NCI-H2029 treated with DMSO at 0.1 percent for 48 hours (cell line): ENCODE measurements at regions not wholly inside any gene's neighbourhood (a gene's known extent, or its start where the extent isn't known, plus 50 kb on each side); places are given as distances from the start of the nearest gene placed in this dataset.
"Not testable (repeated sequence)": the region's sequence is repeated elsewhere in the genome, so short reads cannot be mapped to it uniquely, and the experiment has no call there.

Experiments
- DNase-seq: peaks from one replicate; lab custom pipeline; 2025; lab: John Stamatoyannopoulos, UW

DNA sequence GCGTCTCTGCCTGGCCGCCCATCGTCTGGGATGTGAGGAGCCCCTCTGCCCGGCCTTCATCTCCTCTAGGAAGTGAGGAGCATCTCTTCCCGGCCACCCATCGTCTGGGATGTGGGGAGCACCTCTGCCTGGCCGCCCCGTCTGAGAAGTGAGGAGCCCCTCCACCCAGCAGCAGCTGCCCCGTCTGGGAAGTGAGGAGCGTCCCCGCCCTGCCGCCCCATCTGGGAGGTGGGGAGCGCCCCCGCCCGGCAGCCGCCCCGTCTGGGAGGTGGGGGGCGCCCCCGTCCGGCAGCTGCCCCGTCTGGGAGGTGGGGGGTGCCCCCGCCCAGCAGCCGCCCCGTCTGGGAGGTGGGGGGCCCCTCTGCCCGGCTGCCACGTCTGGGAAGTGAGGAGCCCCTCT is 153.7 kb upstream of the MYRIP start:
- not testable (repeated sequence) for DNase-seq

DNA sequence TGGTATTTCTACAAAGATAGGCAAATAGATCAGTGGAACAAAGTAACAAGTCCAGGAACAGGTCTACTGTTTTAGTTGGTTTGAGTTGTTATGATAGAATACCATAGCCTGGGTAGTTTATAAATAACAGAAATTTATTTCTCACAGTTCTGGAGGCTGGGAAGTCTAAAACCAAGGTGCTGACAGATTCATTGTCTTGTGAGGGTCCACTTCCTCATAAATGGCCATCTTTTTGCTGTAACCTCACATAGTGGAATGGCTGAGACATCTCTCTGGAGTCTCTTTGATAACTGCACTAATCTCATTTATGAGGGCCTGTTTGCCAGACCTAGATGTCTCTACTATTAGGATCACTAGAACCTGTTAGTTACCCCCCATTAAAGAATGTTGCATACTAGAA is 152.3 kb upstream of the MYRIP start:
- no peak for DNase-seq

DNA sequence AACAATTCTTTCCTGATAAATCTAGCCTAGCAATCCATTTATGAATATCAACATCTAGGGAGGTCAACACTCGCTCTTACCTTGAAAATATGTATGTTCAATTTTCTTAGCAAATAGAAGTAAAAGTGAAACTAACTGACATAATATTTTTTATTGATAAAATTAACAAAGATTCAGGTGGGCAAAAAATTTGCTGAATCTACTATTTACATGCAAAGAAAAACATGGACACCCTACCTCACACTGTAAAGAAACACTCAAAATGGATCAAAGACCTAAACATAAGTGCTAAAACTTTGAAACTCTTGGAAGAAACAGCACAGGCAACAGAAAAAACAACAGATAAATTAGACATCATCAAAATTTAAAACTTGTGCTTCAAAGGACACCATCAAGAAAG is 151.6 kb upstream of the MYRIP start:
- DNase-seq: no peak

DNA sequence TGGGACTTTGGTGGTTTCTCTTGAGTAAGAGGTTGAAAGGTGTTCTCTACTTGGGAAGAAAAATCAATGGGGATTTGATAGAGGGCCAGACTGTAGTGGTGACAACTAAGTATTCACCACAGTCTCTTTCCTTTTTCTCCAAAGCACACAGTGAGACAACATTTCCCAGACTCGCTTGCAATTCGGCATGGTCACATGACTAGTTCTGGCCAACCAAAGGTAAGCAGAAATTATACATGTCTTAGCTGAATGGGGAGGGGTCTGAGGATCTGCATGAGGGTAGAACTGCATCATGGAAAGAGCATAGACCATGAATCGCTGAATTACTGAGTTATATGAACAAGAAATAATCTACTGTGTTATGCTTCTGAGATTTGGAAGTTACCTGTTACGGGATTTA is 144.5 kb upstream of the MYRIP start:
- DNase-seq: no peak

DNA sequence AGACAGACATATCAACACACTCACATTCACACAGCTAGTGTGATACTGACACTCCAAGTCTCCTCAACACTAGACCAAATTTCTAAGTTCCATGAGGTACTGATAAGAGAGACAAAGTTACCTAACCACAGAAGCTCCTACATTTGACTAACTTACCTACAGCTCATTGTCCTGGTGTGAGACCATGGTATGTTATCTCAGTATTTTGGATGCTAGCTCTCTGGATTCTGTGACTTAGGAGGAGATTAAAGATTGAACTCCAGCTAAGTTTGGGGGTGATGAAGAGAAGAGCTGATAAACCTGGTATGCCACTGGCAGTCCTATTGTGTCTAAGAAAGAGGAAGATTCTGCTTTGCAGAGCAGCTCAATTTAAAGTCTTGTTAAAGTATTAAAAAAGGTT is 144.0 kb upstream of the MYRIP start:
- DNase-seq: no peak

DNA sequence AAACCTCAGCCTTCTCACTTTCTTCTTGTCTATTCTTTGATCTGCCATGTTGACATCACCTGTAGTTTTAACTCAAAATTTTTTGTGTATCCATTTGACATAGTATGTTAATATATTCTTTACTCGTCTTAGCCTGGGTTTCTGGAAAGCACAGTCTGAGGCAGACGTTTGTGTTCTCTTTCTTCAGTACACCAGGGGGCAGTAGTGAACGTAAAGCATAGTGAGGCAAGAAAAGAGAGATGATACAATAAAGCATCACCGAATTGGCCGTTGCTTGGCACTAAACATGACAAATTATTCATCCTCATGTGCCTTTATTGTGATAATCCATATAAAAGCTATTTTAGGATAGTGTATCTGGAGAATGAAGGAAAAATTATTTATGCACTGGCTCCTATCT is 141.0 kb upstream of the MYRIP start:
- DNase-seq: peak; percentile 43

DNA sequence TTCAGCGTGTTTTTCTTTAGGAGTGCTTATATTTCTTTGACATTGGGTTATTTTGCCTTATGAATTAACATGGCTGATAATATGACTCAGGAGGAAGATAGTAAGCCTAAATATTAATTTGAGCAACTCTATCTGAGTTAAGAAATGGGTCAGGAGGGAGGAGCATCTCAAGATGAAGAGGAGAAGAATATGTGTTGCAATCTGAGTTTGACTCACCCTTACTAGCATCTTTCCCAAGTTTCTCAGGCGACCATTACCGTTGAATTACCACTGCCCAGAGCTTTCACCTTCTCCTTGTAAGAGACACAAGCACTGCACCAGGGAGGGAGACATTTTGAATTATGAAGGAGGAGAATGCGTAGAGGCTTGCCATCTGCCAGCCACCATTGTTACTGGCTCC is 138.3 kb upstream of the MYRIP start:
- no peak for DNase-seq

DNA sequence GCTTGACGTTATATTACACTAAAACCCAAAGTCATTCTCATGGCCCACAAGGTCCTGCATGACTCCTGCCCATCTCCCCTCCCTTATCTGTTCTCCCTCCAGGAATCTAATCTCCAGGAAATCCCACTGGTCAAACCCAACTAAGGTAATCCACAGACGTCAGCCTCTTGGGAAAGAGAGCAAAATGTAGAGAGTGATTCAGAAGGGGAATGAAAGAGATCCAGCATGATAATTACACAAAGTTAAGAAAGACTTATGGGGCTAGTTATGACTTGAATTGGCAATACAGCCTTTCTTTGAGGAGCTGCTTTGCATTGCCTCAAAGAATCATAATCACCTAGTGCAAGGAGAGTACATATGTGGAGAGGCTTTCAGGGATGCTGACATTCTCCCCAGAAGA is 137.8 kb upstream of the MYRIP start:
- DNase-seq: no peak

DNA sequence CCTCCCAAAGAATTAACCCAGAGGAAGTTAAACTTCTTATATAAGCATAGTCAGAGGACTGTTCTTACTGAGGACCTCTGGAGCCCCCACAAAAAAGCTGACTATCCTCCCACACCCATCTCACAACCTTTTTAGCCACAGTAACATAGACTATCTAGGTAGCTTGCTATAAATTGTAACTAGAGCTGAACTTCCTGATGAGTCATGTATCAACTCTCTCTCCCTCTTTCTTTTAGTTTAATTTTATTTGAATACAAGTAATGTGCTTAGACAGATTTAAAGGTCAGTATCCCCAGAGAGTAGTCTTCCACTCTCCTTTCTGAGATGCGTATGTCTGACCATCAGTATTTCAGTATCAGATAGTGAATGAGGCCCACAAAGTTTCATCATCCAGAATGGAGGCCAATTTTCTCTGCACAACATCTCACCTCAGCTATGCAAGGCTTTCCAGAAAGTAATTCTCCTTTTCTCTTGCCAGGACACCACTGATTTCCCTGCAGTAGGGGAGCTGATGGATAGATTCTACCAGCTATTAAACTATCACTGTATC is 104.0 kb upstream of the MYRIP start:
- DNase-seq: no peak

DNA sequence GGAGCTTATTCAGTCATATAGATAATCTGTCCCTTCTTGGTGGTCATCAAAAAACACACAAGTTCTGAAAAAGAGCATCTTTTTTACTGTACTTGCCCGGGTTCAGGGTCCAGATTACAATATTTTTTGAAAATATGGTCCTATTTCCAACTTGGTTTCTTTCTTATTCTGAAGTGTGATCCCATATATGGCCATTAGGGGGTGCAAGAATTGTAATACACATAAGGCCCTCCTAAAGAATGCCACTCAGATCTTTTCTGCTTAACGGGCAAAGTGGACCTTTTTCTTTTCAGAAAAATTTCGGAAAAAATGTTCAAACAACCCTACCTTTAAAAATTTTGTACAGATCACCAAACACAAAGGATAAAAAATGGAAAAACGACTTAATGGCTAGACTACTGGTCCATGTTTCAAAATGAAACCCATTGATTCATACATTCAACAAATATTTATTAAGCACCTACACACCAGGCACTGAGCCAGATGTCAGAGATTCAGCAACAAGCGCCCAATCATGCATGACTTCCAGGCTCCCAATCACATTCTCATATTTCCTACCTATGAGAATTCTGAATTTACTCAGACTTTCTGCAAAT is 102.0 kb upstream of the MYRIP start:
- peak; percentile 83 for DNase-seq

DNA sequence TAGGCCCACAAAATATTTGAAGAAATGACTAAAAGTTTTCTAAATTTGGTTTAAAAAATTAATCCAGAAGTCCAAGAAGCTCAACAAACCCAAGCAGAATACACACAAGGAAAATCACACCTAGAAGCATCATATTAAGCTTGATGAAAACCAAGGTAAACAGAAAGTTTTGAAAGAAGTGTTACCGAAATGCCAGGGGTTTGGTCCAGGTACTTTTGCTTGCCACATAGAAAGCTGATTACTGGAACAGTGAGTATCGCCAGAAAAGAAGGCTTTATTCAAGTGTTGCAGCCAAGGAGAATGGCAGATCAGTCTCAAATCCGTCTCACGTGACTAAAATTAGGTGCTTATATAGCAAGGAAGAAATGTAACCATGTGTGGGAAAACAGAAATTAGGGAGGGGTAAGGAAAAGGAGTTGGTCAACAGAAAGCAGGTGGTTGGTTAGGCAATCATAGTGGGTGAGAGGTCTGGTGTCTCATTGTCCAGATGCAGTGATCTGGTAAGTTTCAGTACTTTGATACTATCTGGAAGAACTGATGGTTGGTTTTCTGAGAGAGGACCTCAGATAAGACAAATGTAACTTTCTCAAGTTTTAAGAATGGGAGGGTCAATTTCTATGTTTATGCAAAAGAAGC is 96.9 kb upstream of the MYRIP start:
- DNase-seq: no peak

DNA sequence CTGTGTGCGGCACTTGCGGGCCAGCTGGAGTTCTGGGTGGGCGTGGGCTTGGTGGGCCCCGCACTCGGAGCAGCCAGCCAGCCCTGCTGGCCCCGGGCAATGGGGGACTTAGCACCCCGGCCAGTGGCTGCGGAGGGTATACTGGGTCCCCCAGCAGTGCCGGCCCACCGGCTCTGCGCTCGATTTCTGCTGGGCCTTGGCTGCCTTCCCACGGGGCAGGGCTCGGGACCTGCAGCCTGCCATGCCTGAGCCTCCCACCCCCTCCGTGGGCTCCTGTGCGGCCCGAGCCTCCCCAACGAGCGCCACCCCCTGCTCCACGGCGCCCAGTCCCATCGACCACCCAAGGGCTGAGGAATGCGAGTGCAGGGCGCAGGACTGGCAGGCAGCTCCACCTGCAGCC is 96.1 kb upstream of the MYRIP start:
- not testable (repeated sequence) for DNase-seq

DNA sequence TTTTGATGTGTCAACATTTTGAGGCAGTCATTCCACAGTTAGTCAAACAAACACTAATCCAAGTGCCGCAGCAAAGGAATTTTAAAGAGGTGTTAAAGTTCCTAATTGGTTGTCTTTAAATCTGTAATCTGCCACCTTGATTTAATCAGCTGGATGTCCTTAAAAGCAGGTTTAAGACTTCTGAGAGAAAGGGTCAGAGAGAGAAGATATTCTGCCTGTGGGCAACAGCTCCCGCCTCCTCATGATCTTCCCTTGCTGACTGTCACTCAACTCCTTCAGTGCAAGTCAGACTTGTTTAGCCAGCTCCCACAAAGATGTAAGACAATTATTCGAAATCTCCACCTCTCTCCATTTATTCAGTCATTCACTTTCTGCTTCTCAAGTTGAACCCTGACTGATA is 92.6 kb upstream of the MYRIP start:
- DNase-seq: no peak

DNA sequence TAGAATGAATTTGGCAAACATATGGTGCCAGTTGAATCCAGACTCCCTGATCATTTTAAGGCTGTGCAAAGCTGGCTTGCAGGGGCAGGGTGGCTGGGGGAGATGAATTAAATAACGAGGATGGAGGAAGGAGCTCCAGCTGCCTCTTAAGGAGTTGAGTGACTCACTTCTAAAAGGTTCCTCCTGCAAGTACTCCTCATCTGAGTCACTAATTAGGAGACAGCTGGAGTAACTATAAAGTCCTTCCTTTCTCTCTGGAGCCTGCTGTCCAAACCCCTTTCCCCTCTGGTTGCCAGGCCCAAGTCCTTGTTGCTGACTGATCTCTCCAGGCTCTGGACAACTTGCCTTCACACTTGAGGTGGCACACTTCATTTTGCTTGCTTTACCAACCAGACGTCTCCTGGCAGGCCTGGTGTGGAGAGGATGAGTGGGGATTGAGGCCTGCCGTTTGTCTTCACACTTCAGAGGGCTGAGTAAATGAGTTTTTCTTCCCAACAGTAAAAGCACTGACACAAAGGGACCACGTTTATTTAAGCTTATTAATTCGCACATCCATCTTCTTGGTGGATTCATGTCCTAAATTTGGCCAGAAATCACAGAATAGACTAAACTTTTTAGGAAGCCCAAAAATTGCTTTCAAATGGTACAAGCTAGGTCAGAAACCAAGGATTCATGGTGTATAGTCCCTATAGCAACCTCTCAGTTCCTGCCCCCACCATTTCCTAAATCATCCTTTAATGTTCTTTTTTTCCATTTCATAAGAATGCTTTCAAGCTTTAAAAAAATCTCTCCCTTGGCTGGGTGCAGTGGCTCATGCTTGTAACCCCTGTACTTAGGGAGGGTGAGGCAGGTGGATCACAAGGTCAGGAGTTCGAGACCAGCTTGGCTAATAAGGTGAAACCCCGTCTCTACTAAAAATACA is 90.5 kb upstream of the MYRIP start:
- DNase-seq: no peak

DNA sequence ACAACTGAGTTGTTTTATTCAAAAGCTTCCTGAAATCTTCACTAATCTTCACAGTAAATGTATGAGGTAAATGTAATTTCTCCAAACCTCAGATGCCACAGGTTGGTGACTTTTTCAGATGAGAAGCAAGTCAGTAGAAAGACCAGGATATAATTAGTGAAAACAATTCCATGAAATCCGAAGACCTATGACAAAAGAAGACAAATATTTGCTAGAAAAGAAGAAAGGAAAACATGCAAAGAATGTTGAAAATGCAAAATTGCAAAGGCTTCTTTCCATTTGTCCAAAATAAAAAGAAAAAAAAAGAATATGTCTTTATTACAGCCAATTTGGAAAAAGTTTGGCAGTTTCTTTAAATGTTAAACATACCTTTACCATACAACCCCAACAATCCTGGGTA is 88.3 kb upstream of the MYRIP start:
- no peak for DNase-seq

DNA sequence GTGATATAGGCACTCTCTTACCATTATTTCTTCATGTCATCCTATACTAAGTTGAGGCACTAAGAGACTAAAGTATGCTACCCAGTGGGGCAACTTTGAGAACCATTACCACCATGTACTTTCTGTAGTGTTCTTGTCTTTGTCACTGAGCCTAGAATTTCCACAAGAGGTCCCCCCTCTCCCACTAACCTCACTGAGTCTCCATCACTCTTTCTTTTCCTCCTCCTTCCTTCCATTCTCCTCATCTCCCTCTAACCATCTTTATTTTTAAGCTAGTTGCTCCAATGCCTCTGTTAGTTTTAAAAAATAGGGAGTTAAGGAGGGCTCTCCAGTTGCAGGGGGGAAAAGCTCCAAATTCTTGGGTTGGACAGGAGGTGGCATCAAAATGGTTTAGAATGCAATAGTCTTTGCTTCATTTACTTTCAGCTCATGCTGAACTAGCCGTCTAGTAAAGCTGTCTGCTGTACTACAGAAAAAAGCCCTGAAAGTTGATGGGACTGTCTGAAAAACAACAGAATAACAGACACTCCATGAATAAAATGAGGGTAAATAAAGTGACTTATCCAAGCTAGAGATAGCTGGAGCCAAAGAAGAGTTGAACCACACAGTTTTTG is 85.1 kb upstream of the MYRIP start:
- DNase-seq: no peak

DNA sequence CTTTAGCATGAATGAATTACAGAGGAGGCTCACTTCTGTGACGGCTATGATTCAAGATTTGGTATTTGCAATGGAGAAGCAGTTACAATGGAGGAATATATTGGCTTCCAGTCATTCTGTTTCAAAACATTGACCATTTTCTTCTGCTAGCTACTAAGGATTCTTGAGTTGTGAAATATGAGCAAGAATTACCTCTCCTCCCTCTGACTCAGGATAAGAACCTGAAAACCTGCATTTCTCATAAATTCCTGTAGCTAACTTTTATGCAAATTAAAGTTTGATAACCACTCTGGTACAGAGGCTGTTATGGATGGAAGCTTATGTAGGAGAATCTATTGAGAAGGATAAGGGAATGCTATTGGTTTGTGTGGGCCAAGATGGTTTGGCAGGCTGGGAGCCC is 84.1 kb upstream of the MYRIP start:
- no peak for DNase-seq

DNA sequence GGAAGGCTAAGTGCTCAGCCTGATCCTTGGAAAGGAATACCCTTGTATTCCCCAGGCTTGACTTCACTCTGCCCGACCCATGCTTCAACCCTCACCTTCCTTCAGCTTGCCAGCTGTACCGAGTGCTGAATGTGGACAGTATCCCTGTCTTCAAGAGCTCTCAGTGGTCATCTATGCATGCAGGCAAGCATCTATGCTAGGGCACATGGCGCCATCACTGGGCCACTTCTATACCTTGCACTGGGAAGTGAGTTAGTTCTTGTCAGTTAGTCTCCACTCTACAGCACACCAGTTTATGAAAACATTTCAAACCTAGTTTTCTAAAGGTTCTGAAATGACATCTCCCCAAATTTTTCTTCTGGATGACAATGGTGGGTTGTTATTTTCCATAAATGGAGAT is 82.0 kb upstream of the MYRIP start:
- DNase-seq: no peak

DNA sequence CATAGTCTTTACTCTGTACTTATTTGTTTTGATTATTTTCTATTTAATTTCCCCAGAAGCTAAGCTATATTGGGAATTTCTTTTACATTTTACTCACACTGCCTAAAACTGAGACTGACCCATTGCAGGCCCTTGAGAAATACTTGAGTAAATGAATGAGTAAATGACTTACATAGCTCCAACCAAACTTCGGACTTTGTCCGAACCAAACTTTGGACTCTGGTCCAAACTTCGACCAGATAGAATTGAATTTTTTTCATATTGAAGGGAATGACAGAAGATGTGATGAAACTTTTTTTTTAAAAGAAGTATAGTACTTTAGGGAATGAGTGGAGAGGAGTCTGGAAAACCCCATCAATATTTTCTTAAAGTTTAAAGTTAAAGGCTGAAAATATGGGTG is 75.6 kb upstream of the MYRIP start:
- DNase-seq: no peak

DNA sequence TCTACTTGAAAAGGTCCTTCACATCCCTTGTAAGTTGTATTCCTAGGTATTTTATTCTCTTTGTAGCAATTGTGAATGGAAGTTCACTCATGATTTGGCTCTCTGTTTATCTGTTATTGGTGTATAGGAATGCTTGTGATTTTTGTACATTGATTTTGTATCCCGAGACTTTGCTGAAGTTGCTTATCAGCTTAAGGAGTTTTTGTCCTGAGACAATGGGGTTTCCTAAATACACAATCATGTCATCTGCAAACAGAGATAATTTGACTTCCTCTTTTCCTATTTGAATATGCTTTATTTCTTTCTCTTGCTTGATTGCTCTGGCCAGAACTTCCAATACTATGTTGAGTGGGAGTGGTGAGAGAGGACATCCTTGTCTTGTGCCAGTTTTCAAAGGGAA is 69.8 kb upstream of the MYRIP start:
- not testable (repeated sequence) for DNase-seq

DNA sequence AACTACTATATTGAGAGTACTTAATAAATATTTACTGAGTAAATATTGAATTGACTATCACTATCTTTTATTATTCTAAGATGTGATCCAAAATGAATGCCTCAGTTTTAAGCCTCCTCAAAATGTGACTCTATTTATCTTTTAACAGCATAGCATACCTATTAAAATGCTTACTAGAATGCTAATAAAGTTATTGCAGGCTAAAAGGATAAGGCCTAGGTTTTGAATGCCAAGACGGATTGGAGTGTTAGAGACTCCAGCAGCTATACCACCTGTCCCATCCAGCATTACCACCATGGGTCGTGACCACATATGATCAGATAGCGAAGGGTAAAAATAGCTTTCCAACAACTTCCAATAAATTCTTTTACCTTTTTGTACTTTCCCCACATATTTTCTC is 64.7 kb upstream of the MYRIP start:
- DNase-seq: no peak

DNA sequence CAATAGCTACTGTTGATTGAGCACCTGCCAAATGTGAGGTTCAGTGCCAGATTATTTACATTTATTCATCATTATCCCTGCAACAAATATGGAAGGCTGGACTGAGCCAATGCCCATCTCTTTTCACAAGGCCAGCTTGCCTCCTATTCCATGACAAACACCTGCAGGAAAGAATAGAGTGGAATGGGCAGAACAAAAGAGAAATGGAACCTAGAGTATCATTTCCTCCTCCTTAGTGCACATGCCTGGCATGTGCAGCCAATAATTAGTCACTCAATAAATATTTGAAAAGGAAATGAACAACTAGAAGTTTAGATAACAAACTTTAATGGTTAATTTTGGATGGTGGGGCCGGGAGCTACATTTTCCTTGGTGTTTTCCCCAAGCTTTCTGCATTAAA is 61.4 kb upstream of the MYRIP start:
- peak; percentile 83 for DNase-seq

DNA sequence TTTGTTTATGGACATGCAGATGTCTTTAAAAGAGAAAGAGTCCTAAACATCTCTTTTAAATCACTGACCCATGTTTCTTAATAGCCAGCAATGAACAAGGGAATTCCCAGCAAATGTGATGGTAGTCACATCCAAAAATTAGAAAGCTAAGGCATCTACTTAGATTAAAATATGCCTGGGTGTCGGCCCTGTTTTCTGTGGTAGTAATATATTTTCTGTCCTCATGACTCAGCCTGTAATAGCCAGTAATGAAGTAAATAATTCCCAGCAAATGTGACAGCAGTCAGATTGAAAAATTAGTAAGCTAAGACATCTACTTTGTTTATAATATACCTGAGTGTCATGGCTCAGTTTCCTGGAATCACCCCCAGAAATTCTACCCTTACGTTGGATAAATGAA is 60.6 kb upstream of the MYRIP start:
- DNase-seq: no peak
